GM21367 (cell line): ENCODE measurements at regions not wholly inside any gene's neighbourhood (a gene's known extent, or its start where the extent isn't known, plus 50 kb on each side); places are given as distances from the start of the nearest gene placed in this dataset.

Source experiments
- ATAC-seq: cut with Tn5 transposase; IDR thresholded peaks from one replicate; pipeline ENCODE4 v1.9.1; 2021; ENCODE audit not compliant: unreplicated experiment

GRCh38 chr2:128984855-128985254, 666.2 kb upstream of the HS6ST1 start:
- ATAC-seq = no peak

- no peak for ATAC-seq
These were observed 667.5 kb upstream of the HS6ST1 start for GRCh38 chr2:128986026-128986715.

GRCh38 chr2:128986867-128987268, 668.2 kb upstream of the HS6ST1 start:
- no peak for ATAC-seq

GRCh38 chr2:128988326-128988725, 669.7 kb upstream of the HS6ST1 start:
- no peak for ATAC-seq

- ATAC-seq = no peak
These were observed 670.3 kb upstream of the HS6ST1 start for GRCh38 chr2:128988967-128989366.

- no peak for ATAC-seq
These were observed 676.4 kb upstream of the HS6ST1 start for GRCh38 chr2:128995086-128995485.

GRCh38 chr2:128996078-128996477, 677.4 kb upstream of the HS6ST1 start:
- ATAC-seq = no peak

GRCh38 chr2:128997166-128997866, 678.6 kb upstream of the HS6ST1 start:
- no peak for ATAC-seq

GRCh38 chr2:129001926-129002325, 683.3 kb upstream of the HS6ST1 start:
- ATAC-seq = no peak

GRCh38 chr2:129002751-129003150, 684.1 kb upstream of the HS6ST1 start:
- no peak for ATAC-seq

- no peak for ATAC-seq
These were observed 685.8 kb upstream of the HS6ST1 start for GRCh38 chr2:129004485-129004884.

- ATAC-seq = no peak
These were observed 686.3 kb upstream of the HS6ST1 start for GRCh38 chr2:129004940-129005490.

- ATAC-seq = no peak
These were observed 687.6 kb upstream of the HS6ST1 start for GRCh38 chr2:129006135-129006886.

GRCh38 chr2:129006901-129007300, 688.2 kb upstream of the HS6ST1 start:
- ATAC-seq = no peak

GRCh38 chr2:129008055-129008880, 689.6 kb upstream of the HS6ST1 start:
- no peak for ATAC-seq

GRCh38 chr2:129008881-129009554, 690.4 kb upstream of the HS6ST1 start:
- no peak for ATAC-seq

- ATAC-seq = no peak
These were observed 691.0 kb upstream of the HS6ST1 start for GRCh38 chr2:129009555-129010146.

- no peak for ATAC-seq
These were observed 691.6 kb upstream of the HS6ST1 start for GRCh38 chr2:129010262-129010661.

- ATAC-seq = no peak
These were observed 692.9 kb upstream of the HS6ST1 start for GRCh38 chr2:129011466-129012061.
